Superior temporal gyrus (tissue), 1 donor: ENCODE measurements at regions not wholly inside any gene's neighbourhood (a gene's known extent, or its start where the extent isn't known, plus 50 kb on each side); places are given as distances from the start of the nearest gene placed in this dataset.
"Not testable (repeated sequence)": the region's sequence is repeated elsewhere in the genome, so short reads cannot be mapped to it uniquely, and the experiment has no call there.

Experiments used
- DNase-seq: peaks from one replicate; pipeline ENCODE4 v3.0.0-alpha.2; 2016; ENCODE audit errors: extremely low spot score

DNA sequence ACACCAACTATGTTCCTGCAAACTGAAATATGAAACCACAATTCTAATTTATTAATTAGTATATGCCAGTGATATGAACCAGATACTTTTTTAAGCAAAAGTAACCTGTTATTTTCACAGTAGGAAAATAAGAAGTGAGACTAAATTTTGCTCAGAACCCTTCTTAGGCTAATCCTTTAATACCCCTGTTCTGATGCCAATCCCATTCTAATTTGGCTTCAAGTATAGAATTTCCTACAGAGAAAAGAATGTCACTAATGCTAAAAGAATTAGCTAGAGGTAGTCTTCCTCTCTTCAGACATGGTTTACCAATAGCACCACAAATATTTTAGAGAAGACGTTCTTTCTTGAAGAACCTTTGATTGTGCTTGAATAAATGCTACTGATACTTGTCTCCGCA lies 758.4 kb downstream of the FLRT2 start:
- no peak for DNase-seq

- DNase-seq: no peak
Measured at GRCh38 chr14:86279405-86279804, 749.5 kb downstream of the FLRT2 start.

- DNase-seq: no peak
Measured at GRCh38 chr14:86257973-86258372, 728.0 kb downstream of the FLRT2 start.

DNA sequence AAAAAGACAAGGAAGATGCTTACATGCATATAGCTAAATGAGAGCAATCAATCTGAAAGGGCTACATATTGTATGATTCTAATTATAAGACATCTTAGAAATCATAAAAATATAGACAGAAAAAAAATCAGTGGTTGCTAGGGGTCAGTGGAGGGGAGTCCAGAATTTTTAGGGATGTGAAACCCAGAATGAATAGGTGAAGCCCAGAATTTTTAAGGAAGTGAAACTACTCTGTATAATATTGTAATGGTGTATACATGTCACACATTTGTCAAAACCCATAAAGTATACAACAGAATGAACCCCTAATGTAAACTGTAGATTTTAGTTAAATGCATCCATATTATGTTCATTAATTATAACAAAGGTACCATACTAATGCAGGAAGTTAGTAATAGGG lies 713.2 kb downstream of the FLRT2 start:
- DNase-seq: no peak

GRCh38 chr14:86237733-86238132 lies 707.8 kb downstream of the FLRT2 start:
- DNase-seq: no peak

DNA sequence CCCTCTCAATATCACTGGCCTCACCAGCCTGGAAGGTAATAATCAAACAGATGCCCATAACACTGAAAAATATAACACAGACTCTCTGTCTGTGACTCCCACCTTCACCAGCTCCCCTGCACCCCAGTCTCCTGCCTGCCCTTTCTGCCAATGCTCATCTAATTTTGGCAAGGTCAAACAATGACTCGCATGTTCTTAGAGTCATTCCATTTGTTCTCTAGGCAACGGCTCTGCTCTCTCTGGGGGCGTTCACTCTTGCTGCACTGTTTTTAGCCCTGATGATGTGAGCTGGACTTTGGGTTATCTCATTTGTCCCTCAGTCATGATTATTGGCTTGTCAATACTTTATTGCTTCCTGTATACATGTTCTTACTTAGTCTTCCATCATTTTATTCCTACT lies 691.8 kb downstream of the FLRT2 start:
- DNase-seq: no peak

GRCh38 chr14:86221000-86221399 lies 691.1 kb downstream of the FLRT2 start:
- DNase-seq: no peak

DNA sequence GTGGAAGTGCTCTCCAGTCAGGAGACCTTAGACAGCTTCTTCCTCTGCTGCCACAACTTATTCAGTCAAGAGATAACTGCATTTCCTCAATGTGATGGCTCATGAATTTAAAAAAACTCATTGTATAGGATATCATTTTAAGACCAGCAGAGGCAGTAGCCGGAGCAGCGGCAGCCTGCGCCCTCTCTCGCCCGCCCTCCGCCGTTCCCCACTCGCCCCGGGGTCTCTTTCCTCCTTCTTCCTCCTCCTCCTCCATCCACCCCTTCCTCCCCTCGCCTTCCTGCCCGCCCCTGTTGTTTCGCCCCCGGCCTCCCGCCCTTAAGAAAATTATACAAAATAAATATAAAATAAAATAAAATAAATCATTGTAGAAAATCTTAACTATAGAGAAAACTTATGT lies 687.6 kb downstream of the FLRT2 start:
- DNase-seq: no peak

DNA sequence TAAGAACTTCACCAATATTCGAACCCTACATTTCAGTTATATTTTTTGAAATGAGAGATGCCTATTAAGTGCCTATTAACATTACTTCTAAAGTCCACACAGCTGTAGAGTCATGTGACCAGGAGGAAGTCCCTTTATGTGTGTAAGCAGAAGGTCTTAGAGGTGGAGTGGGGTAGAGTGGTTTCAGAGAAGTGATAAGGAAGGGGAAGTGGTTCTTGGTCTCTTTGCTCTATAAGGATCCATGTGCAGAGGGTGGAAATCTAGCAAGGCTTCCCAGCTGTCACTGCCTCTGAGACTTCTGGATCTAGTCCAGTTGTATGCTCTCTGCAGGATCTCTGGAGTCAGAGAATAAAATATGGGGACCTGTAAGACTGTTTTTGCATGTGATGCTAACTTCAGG lies 673.9 kb downstream of the FLRT2 start:
- no peak for DNase-seq

- DNase-seq: no peak
Measured at GRCh38 chr14:86196471-86196870, 666.5 kb downstream of the FLRT2 start.

DNA sequence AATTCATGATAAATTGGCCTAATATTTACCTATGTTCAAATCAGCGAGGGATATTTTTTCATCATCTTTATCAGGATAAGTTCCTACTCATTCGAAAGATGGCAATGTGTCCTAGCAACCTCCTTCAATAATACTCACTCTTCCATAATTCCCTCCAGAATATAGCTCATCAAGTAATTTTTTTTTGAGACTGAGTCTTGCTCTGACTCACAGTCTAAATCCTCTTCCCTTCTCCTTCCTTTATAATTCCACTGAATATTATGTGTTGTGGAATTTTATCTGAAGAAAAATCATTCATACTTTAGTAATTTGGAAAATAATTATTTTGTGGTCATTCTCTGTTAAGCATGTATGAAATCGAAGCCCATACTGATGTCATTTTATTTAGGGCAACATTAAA lies 663.8 kb downstream of the FLRT2 start:
- DNase-seq: no peak

DNA sequence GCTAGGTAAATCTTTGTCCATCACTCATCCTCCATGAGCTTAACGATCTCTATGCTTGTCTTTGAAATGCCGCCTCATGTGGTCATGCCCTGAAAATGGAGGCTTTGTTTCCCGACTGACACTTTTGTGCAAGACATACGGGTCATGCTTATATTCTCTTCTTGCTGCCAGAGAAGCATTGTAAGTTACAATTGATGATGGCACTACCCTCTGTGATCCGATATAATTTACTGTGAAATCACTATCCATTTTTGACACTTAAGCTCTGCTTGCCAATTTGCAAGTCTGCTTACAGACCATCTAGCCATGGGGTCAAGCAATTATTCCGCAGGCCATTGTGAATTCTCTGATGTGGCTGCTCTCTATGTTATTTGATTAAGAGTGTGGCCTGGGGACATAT lies 650.0 kb downstream of the FLRT2 start:
- DNase-seq: no peak

DNA sequence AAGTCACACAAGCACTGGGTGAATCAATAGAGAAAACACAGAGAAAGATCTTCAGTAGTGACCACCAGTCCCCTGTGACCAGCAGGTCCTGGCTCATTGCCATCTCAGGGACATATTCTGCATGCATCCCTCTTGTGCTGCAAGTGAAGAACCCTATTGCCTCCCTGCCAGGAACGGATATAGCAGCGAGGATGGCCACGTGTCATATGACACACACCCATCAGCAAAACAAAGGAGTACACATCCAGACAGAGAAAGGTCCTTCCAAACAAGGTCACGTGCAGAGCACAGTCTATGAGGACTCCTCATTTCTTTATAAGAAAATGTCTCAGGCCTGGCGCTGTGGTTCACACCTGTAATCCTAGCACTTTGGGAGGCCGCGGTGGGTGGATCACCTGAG lies 638.4 kb downstream of the FLRT2 start:
- DNase-seq: no peak

DNA sequence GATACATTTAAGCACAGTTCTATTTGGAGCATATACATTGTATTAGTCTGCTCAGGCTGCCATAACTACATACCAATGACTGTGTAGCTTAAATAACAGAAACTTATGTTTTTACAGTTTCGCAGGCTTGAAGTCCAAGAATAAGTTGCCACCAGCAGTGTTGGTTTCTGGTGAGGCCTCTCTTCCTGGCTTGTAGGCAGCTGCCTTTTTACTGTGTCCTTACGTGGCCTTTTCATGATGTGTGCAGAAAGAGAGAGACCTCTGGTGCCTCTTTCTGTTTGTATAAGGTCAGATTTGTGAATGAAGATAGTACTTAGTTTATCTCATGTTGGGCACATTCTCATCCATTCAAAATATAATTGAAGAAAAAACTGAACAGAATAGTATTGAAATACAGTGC lies 636.6 kb downstream of the FLRT2 start:
- DNase-seq: no peak

DNA sequence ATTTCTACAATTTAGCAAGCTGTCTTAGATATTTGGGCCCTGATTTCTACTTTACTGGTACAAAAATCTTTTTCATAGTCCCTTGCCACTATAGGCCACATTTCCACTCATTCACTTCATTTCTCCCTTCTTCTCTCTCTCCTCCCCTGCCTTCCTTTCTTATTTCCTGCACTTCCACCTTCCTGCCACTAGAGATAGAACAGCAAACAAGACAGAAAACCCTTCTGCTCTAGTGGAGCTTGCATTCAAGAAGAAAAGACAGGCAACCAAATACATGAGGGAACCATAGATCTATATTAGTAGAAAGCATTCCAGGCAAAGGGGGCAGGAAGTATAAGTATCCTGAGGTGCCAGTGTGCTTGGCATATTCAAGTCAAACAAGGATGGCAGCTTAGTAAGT lies 623.5 kb downstream of the FLRT2 start:
- DNase-seq: no peak

GRCh38 chr14:86143248-86143647 lies 613.3 kb downstream of the FLRT2 start:
- no peak for DNase-seq

DNA sequence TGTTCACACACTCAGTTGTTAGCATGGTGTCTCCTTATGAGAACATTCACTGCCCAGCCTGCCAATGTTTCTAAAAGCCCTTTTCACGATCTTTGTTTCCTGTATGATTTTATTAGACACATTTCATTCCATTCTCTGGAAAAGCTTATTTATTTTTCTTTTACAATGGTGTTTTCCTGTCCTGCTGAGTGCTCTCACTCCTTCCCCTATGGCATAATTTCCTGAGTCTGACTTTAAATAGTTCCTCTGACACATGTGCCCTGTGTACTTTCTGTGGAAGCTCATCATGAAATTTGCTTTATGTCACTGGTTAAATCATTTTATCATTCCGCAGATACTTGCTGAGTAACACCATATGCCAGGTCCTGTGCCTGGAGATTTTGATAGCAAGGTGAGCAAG lies 612.0 kb downstream of the FLRT2 start:
- no peak for DNase-seq

- DNase-seq: no peak
Measured at GRCh38 chr14:86129426-86129825, 599.5 kb downstream of the FLRT2 start.

GRCh38 chr14:86124328-86124727 lies 594.4 kb downstream of the FLRT2 start:
- no peak for DNase-seq

- no peak for DNase-seq
Measured at GRCh38 chr14:86115972-86116371, 586.0 kb downstream of the FLRT2 start.

DNA sequence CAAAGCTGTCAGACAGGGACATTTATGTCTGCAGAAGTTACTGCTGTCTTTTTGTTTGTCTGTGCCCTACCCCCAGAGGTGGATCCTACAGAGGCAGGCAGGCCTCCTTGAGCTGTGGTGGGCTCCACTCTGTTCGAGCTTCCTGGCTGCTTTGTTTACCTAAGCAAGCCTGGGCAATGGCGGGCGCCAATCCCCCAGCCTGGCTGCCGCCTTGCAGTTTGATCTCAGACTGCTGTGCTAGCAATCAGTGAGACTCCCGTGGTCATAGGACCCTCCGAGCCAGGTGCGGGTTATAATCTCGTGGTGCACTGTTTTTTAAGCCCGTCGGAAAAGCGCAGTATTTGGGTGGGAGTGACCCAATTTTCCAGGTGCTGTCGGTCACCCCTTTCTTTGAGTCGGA lies 580.9 kb downstream of the FLRT2 start:
- not testable (repeated sequence) for DNase-seq

DNA sequence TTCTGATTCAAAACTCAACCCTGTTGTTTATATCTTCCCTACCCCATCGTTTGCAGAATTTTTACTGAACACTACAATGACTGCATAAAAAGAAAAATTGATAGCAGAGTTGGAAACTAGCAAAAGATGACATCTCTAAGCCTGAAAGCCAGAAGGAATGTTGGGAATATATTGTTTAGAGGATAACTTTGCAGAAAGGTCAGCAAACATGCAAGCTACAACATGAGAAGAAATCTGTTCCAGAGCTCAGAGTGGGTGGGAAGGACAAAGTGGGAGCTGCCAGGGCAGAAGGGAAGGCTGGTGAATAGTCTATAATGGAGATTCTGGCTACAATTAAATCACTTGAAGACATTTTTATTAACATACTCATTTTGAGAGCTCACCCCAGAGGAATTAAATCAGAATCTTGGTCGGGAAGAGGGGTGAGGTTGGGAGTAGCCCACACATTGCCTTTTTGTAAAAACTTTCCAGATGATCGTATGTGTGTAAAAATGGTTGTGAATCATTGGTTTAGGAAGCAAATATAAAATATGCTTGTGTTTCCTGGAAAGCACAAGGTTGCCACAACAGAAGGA lies 574.8 kb downstream of the FLRT2 start:
- DNase-seq: no peak

GRCh38 chr14:86094512-86094911 lies 564.6 kb downstream of the FLRT2 start:
- no peak for DNase-seq

- DNase-seq: no peak
Measured at GRCh38 chr14:86091811-86092210, 561.9 kb downstream of the FLRT2 start.

GRCh38 chr14:86088156-86088555 lies 558.2 kb downstream of the FLRT2 start:
- DNase-seq: no peak
